WTC11 (cell line): ENCODE measurements at regions not wholly inside any gene's neighbourhood (a gene's known extent, or its start where the extent isn't known, plus 50 kb on each side); places are given as distances from the start of the nearest gene placed in this dataset.

Experiments
- ATAC-seq: fragments of 200-7000 bp; cut with Tn5 transposase; 2 replicates; pipeline ENCODE4 v1.10.0; 2021; ENCODE audit warnings: mild to moderate bottlenecking, moderate library complexity
- CTCF ChIA-PET: fragments of 300-600 bp; sonication (Branson Sonifier 250); formaldehyde crosslinking; loops from one replicate; lab custom pipeline; 2021; ENCODE audit warnings: antibody characterized with exemption; lab: Charles Lee
- POLR2A ChIA-PET: fragments of 350-600 bp; sonication (Branson Sonifier 250); formaldehyde crosslinking; loops from one replicate; lab custom pipeline; 2021; ENCODE audit warnings: antibody characterized with exemption; lab: Charles Lee
- DNase-seq: peaks from one replicate; pipeline ENCODE4 v3.0.0; 2021; ENCODE audit warnings: low spot score
- H3K27ac Mint-ChIP-seq: 2 replicates; pipeline ENCODE4 v1.8.0; 2021; ENCODE audit warnings: mixed read lengths
- H3K27me3 Mint-ChIP-seq: 2 replicates; pipeline ENCODE4 v1.8.0; 2021; ENCODE audit warnings: low read depth, mild to moderate bottlenecking, moderate library complexity, mixed read lengths
- H3K36me3 Mint-ChIP-seq: 2 replicates; pipeline ENCODE4 v1.8.0; 2021; ENCODE audit warnings: mixed read lengths
- H3K4me1 Mint-ChIP-seq: 2 replicates; pipeline ENCODE4 v1.8.0; 2022; ENCODE audit warnings: mixed read lengths
- H3K4me3 Mint-ChIP-seq: 2 replicates; pipeline ENCODE4 v1.8.0; 2021; ENCODE audit warnings: mild to moderate bottlenecking, moderate library complexity, mixed read lengths
- H3K9me3 Mint-ChIP-seq: 2 replicates; pipeline ENCODE4 v1.8.0; 2021; ENCODE audit warnings: mixed read lengths
- AFF4 ChIP-seq: sonication (generic); formaldehyde crosslinking; IDR thresholded peaks from 2 replicates; pipeline ENCODE4 v1.8.1; 2023; ENCODE audit warnings: mild to moderate bottlenecking, missing genetic modification reagents, borderline replicate concordance
- ATF6 ChIP-seq: sonication (generic); formaldehyde crosslinking; IDR thresholded peaks from 2 replicates; pipeline ENCODE4 v1.8.1; 2023; ENCODE audit warnings: mild to moderate bottlenecking, missing genetic modification reagents
- CREB1 ChIP-seq: sonication (generic); formaldehyde crosslinking; IDR thresholded peaks from 2 replicates; pipeline ENCODE4 v1.8.0; 2023; ENCODE audit warnings: mild to moderate bottlenecking, missing genetic modification reagents
- EMX1 ChIP-seq: fragments of 250-450 bp; sonication (Bioruptor Pico); IDR thresholded peaks from 2 replicates; pipeline ENCODE4 v1.8.0; 2021; ENCODE audit warnings: mild to moderate bottlenecking
- ERG ChIP-seq: fragments of 250-450 bp; sonication (Bioruptor Pico); IDR thresholded peaks from 2 replicates; pipeline ENCODE4 v1.8.0; 2021; ENCODE audit warnings: mild to moderate bottlenecking
- FOXJ3 ChIP-seq: sonication (generic); formaldehyde crosslinking; IDR thresholded peaks from 2 replicates; pipeline ENCODE4 v1.9.0; 2021; ENCODE audit warnings: missing genetic modification reagents, mild to moderate bottlenecking, borderline replicate concordance
- HMGA2 ChIP-seq: fragments of 250-450 bp; sonication (Bioruptor Pico); IDR thresholded peaks from 2 replicates; pipeline ENCODE4 v1.4.0; 2021; ENCODE audit warnings: mild to moderate bottlenecking, moderate library complexity
- JAZF1 ChIP-seq: fragments of 250-450 bp; sonication (Bioruptor Pico); IDR thresholded peaks from 2 replicates; pipeline ENCODE4 v1.9.0; 2021; ENCODE audit warnings: moderate library complexity, mild to moderate bottlenecking, inconsistent platforms
- MAX ChIP-seq: sonication (generic); formaldehyde crosslinking; IDR thresholded peaks from 2 replicates; pipeline ENCODE4 v1.8.0; 2022; ENCODE audit warnings: mild to moderate bottlenecking, missing genetic modification reagents
- MXD4 ChIP-seq: fragments of 250-450 bp; sonication (Bioruptor Pico); IDR thresholded peaks from 2 replicates; pipeline ENCODE4 v1.8.0; 2021; ENCODE audit warnings: mild to moderate bottlenecking, moderate library complexity, borderline replicate concordance
- MYBL2 ChIP-seq: sonication (generic); formaldehyde crosslinking; IDR thresholded peaks from 2 replicates; pipeline ENCODE4 v1.8.1; 2023; ENCODE audit warnings: mild to moderate bottlenecking, moderate library complexity, missing genetic modification reagents
- NFATC4 ChIP-seq: fragments of 250-450 bp; sonication (Bioruptor Pico); IDR thresholded peaks from 2 replicates; pipeline ENCODE4 v1.9.0; 2021; ENCODE audit warnings: mild to moderate bottlenecking
- NR1H2 ChIP-seq: sonication (generic); formaldehyde crosslinking; IDR thresholded peaks from 2 replicates; pipeline ENCODE4 v1.9.0; 2021; ENCODE audit warnings: mild to moderate bottlenecking, moderate library complexity, missing genetic modification reagents
- PREB ChIP-seq: sonication (generic); formaldehyde crosslinking; IDR thresholded peaks from 2 replicates; pipeline ENCODE4 v1.8.1; 2022; ENCODE audit warnings: mild to moderate bottlenecking, missing genetic modification reagents, moderate library complexity, borderline replicate concordance
- PRRX2 ChIP-seq: fragments of 250-450 bp; sonication (Bioruptor Pico); IDR thresholded peaks from 2 replicates; pipeline ENCODE4 v1.8.0; 2021; ENCODE audit warnings: mild to moderate bottlenecking
- STAT6 ChIP-seq: sonication (generic); formaldehyde crosslinking; conservative IDR thresholded peaks from 2 replicates; pipeline ENCODE4 v1.8.1; 2023; ENCODE audit warnings: mild to moderate bottlenecking, low read depth, missing genetic modification reagents, moderate library complexity
- TEAD1 ChIP-seq: sonication (generic); formaldehyde crosslinking; IDR thresholded peaks from 2 replicates; pipeline ENCODE4 v1.8.0; 2022; ENCODE audit warnings: mild to moderate bottlenecking, missing genetic modification reagents
- USF1 ChIP-seq: sonication (generic); formaldehyde crosslinking; IDR thresholded peaks from 2 replicates; pipeline ENCODE4 v1.8.0; 2022; ENCODE audit warnings: mild to moderate bottlenecking, missing genetic modification reagents
- ZNF121 ChIP-seq: sonication (generic); formaldehyde crosslinking; IDR thresholded peaks from 2 replicates; pipeline ENCODE4 v1.8.0; 2023; ENCODE audit warnings: missing genetic modification reagents
- ZNF532 ChIP-seq: fragments of 250-450 bp; sonication (Bioruptor Pico); IDR thresholded peaks from 2 replicates; pipeline ENCODE4 v1.9.0; 2021; ENCODE audit warnings: mild to moderate bottlenecking, borderline replicate concordance

GRCh38 chr1:102083192-102083591, 86.5 kb upstream of the OLFM3 start:
- Mint-ChIP-seq H3K27me3 (no peaks in the 10 kb centered on the region), H3K27ac (no peak overlapping the region), H3K9me3 (peaks cover 30% of the 10 kb centered on the region), H3K4me1 (no peaks in the 10 kb centered on the region), H3K36me3 (peaks cover 10% of the 10 kb centered on the region; the same call in 1 of the 2 replicates), H3K4me3 (no peak overlapping the region)
- POLR2A ChIA-PET = no interaction called here
- CTCF ChIA-PET = no interaction called here
- DNase-seq (no peak), ATAC-seq (no peak)
- no peak for TF ChIP-seq ZNF121 (CRISPR knock-in tag)
- no peak for TF ChIP-seq ZNF532 (CRISPR knock-in tag)
- TF ChIP-seq NR1H2 (CRISPR knock-in tag) = no peak
- TF ChIP-seq ATF6 = no peak
- TF ChIP-seq PRRX2 = no peak
- TF ChIP-seq USF1 (CRISPR knock-in tag) = no peak
- no peak for TF ChIP-seq MAX (CRISPR knock-in tag)
- TF ChIP-seq JAZF1 = no peak
- TF ChIP-seq ERG (CRISPR knock-in tag) = no peak
- no peak for TF ChIP-seq NFATC4 (CRISPR knock-in tag)
- no peak for TF ChIP-seq PREB
- no peak for TF ChIP-seq FOXJ3 (CRISPR knock-in tag)
- TF ChIP-seq EMX1 (CRISPR knock-in tag) = no peak
- no peak for TF ChIP-seq MYBL2 (CRISPR knock-in tag)
- no peak for TF ChIP-seq STAT6 (CRISPR knock-in tag)
- TF ChIP-seq MXD4 = no peak
- no peak for TF ChIP-seq HMGA2 (CRISPR knock-in tag)
- TF ChIP-seq TEAD1 (CRISPR knock-in tag) = no peak
- no peak for TF ChIP-seq AFF4 (CRISPR knock-in tag)
- no peak for TF ChIP-seq CREB1 (CRISPR knock-in tag)
- TF ChIP-seq, all 79 proteins: peak for 0
